HG02759 (cell line): ENCODE measurements at regions not wholly inside any gene's neighbourhood (a gene's known extent, or its start where the extent isn't known, plus 50 kb on each side); places are given as distances from the start of the nearest gene placed in this dataset.

Experiments used
- ATAC-seq: cut with Tn5 transposase; IDR thresholded peaks from one replicate; pipeline ENCODE4 v1.9.1; 2021; ENCODE audit warnings: mild to moderate bottlenecking, moderate library complexity; ENCODE audit not compliant: unreplicated experiment

DNA sequence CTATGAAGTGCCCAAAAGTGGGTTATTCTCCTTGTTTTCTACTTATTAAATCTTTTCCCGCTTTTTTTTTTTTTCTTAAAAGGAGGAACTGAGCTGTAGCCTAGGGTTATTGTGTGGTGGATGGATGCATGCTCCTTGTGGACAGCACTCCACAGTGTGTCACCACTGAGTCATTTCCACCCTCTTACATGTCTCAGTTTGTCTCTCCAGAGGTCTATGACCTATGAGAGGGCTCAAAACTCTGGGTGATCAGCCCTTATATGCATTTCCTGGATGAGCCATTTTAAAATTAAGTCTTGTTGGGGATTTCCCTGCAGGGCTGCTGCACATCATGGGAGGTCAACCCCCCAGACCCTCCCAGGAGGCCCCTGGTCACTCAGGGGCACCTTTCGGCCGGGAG, 102.2 kb upstream of the MOCS2 start:
- ATAC-seq = no peak

DNA sequence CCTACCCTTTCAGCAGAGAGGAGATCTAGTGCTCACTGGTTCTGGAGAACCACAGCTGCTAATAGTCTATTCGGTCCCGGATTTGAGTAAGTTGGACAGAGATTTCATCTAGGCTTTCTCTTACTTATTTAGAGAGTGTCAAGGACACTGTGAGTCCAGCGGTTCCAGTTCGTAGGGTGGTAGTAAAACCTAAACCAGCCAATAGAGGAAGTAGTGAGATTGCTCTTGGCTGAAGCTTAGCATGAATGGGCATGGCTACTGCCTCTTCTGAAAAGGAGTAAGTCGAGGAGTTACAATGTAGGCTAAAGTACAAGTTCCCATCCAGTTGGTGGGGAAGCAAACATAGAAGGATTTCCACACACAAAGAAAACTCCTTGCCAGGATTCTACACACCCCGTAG, 109.6 kb upstream of the MOCS2 start:
- no peak for ATAC-seq

DNA sequence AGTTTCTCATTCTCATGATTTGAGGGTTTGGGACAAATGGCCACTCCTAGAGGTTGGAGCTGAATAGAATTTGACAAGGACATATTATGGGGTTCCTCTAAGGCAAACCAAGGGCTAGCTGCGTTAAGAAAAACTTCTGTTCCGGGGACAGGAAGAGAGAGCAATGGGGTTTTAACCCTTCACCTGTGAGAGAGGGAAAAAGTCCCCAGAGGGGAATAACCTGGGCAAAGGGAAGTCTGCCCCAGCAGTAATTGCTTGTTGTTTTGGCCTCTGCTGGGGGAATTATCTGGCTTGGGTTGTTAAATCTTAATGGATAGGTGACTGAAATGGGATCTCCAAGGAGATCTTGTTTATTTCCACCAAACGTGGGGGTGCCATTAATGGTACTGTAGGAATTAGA, 110.1 kb upstream of the MOCS2 start:
- peak; percentile 43 for ATAC-seq

DNA sequence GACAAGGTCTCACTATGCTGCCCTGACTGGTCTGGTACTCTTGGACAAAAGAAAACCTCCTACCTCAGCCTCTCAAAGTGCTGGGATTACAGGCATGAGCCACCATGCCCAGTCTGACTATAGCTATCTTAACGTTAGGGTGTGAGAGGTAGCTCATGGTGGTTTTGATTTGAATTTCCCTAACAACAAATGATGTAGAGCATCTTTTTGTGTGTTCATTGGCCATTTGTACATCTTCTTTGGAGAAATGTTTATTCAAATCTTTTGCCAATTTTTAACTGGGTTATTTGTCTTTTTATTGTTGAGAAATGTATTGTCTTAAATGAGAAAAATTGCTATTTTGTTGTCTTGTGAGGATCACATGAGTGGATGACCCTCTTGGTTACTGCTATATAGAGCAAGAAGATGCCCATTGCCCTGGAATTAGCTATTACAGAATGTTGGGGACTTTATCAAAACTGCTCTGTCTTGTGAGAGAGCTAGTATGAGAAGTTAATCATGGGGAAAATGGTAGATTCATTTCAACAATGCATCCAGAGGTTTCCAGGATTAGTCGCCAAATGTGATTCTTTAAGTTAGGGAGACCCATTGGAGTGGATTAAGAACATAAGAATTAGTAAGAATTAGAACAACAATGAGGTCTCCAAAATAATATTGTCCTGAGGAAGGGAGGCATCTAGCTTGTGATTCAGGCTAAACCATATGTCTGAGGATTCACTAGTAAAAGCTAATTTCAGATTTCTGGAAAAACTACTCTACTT, 124.3 kb upstream of the MOCS2 start:
- ATAC-seq = no peak

DNA sequence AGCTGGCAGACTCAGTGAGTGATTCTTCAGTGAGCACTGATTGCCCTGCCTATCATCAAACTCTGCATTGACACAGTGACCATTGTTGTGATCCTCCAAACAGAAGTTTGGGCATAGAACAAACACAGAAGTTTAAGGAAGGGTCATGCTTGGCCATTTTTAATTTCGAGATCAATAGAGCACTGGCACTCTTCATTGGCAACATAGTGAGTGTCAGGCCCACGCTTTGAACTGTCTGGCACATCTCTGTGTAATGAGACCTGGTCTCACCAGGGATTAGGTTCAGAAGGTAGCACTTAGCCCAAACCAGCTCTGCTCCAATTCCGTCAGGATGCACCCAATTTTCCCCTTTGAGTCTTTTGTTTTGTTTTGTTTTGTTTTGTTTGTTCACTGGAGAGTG, 127.1 kb upstream of the MOCS2 start:
- no peak for ATAC-seq

DNA sequence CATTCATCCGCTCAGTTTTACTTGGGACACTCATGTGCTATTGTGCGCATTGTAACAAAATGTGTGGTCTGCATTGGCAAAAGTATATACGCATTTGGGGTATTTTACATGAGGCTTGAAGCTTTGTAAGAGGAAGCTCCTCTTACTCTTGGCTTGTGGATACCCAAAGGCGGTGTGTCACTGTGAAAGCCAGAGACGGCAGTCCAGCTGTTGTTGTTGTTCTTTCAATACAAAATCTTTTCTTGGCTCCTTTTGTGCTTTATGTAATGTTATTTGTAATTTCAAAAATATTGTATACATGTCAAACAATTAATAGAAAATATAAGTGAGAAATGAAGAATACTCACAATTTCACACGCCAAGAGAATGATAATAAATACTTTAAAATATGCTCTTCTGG, 128.3 kb upstream of the MOCS2 start:
- no peak for ATAC-seq

DNA sequence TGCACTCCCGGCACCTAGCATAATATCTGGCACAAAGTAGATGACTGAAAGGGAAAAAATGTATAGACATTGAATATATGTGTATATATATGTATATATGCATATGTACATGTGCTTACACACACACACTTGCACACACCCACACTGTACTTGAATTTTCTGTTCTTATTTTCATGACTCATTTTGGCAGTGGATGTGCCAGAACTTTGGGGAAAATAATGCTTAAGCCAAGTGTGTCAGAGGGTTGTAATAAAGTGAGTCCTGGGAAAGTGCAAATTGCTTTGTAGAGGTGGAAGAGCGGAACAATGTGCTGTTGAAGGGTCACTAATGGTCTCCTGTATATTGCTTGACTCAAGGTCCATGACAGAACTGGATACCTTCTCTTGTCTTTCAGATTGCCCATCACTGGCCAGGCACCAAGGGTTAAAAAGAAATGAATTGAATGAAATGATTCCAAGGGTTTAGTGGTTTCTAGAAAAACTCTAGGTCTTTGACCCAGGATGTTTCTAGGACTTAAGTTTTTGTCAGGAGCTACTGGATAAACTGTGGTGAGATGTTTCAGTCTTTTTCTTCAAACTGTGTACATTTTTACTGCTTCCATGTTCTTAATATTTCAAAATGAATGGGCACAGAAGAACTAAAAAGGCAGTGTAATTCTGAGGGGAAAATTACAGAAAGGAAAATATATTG, 129.9 kb upstream of the MOCS2 start:
- ATAC-seq = no peak

DNA sequence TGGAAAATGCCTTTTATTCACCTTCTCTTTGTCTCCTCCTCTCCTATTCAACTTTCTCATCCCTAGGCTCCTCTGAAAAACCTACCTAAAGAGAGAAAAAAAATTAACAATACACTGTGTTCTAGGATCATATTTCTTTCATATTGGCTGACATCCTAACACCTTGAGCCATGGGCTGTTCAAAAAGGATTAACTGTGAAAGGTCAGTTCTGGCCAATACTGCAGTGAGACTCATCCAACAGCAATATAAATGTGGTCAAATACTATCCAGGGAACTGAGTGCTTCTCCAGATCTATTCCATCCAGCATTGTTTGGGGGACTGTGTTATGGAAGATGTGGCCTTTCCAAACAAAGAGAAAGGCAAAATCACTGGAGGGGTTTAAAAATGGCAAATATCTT, 131.1 kb upstream of the MOCS2 start:
- no peak for ATAC-seq

DNA sequence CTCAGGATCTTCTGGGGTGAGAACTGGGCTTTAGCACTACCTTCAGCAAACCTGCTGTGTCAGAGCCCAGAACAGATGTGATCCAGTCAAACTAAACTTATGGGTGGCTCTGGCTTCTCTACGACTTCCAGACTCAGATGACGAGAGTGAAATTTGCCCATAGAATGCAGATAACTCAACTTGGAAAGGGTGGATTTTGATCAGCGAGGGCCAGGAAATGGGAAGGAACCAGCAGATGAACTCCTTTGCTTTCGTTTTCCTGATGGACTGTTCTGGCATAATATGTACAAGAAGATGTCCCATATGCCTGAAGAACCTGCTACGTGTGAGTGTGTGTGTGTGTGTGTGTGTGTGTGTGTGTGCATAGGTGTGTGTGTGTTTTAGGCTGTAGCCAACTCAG, 132.0 kb upstream of the MOCS2 start:
- ATAC-seq = no peak

DNA sequence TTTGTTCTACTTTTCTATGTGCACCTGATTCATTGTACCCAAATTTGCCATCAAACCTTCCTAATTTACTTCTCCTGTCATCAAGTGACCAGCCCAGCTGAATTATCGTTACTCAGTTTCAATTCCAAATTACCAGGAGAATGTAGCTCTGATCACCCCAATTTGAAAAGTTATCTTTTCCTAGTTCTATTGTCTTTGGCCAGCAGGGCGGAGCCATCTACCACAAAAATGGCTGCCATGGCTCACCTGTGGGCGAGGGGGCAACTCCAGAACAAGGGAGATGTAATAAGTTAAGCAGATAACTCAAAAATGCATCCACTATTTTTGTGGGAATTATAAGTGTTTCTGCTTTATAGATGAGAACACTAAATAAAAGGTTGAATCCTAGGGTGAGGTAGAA, 133.8 kb upstream of the MOCS2 start:
- ATAC-seq = no peak

DNA sequence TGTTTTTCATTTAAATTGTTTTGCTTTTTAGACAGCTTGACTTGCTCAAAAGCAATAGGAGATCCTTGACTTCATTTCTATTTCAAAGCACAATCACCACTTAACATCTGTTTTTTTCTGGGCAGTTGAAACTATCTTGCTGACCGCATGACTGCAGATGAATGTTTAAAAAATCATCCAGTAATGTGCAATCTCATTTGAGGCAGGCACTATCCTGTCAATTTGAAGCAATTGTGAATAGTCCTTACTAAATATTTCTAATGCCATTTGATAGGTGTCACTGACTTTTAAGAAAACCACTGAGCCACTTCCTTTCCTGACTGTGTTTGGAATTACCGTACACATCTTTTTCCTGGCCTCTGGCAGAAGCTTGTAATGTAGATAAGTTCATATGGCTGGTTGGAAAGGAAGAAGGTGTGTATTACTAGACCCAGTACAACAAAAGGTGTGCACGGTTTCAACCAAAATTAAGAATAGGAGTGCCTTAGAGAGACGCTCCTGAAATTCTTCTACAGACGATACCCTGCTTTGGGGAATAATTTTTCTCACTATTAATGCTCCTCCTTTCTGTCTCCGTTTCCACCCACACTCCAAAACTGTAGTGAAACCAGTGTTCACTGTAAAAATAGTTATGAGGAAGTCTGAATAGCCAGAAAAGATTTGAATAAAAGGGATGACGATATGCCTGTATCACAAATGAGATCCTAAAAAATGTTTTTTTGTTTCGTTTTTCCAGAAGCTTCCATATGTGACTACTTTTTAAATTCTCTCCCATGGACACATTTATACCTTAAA, 136.7 kb upstream of the MOCS2 start:
- no peak for ATAC-seq

DNA sequence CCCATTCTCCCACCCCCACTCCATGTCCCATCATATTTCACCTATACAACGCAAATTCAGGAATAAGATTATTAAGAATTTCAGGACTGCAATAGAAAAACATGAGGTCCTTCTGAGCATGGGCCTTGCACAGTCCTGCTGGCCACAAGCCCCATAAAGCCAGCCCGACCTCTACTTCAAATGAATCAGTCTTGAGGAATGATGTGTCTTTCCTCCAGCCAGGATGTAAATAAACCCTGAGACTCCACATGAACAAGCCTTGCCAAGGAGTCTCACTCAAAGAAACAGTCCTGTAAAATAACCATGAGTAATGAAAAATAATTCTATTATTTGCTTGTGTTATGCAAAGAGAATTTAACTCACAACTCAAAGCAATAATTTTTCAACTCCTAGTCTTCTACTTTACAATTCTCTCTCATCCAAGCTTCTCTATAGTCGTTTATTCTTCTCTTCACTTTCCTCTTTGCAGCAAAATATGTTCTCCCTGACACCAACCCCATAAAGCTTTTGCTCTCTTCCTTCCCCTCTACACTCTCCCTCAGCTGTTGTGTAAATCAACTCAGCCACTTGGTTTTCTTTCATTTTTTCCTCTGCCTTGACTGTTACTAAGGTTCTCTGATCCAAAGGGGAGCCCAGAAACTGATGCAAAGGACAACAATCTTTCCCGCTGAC, 140.1 kb upstream of the MOCS2 start:
- ATAC-seq = no peak

DNA sequence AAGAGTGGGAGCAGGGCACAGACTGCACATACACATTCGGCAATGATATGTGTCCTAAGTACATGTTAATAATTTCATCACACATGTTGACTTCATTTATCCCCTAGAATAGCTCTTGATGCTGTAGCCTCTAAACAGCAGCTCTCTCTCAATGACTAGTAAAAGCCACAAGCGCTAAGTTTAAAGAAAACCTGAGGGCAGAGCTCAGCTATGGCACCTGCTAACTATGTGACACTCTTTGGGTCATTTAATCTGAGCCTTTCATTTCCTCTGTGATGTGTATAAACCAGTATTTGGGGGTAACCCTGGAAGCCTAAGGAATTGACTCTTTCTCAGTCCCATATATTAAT, 140.6 kb upstream of the MOCS2 start:
- ATAC-seq = no peak

DNA sequence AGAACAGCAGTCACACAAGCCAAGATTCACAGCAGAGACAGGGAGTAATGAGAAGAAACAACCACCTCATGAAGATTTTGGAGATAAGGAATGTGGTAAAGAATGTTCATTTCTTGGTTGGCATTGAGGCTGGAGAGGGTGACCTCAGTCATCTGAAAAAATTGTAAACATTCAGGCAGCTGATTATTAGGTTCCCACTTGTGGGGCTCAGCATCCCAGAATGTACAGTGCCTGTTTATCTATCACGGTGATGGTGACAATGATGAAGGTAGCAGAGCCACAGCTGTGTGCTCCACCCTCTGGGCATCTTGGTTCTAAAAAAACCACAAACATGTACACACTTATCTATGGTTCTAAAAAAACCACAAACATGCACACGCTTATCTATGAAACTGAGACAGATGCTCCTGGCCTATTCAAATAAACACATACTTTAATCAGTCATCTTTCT, 143.9 kb upstream of the MOCS2 start:
- no peak for ATAC-seq

DNA sequence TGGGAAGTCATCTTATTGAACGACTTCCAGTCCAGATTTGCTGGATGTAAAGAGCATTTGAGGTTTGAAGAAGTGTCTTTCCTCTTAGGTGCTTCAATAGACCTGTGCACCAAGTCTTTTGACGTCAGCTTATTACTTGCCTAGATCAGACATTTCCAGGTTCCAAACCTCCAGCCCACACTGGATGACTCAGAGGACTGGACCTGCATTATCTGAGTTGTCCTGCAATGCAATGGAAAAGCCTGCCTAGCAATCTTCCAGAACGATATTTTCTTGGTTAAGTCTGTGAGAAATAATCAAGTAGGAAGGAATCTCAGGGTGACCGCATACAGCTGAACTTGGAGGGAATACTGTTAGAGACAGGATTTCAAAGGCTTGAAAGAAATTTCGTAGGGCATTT, 147.2 kb upstream of the MOCS2 start:
- ATAC-seq = no peak

DNA sequence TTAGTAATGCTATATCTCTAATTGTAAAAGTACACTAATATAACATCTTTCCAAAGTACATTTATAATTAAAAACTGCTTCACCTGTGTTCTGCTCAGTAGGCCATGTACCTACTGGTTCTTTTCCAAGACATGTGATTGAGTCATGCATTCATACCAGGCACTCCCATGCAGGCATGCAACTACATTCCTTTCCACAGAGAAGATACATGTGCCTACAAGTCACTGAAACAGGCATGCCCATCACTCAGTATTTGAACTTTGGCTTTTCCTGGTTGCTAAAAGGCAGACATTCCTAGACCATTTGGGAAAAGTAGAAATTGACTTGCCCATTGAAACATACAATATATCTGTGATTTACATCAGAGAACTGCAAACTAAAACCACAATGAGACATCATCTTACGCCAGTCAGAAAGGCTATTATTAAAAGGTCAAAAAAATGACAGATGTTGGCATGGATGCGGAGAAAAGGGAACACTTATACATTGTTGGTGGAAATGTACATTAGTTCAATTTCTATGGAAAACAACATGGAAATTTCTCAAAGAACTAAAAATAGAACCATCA, 148.3 kb upstream of the MOCS2 start:
- no peak for ATAC-seq

DNA sequence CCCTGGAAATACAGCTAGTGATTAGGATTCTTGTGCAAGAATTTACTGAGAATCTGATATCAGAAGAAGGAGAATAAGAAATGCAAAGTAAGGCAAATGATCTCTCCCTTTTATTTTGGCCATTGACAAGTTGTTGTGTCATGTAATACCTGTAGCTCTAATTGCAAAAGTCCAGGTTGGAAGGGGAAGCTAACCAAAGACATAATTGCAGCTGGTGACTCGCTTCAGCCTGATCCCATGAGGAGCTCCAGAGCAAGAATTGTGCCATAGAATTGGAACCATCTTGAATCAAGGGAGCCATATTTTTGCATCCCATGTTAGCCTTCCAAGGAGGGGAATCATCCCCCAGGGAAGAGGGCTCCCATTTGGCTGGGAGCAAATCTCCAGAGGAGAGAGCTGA, 149.6 kb upstream of the MOCS2 start:
- no peak for ATAC-seq

DNA sequence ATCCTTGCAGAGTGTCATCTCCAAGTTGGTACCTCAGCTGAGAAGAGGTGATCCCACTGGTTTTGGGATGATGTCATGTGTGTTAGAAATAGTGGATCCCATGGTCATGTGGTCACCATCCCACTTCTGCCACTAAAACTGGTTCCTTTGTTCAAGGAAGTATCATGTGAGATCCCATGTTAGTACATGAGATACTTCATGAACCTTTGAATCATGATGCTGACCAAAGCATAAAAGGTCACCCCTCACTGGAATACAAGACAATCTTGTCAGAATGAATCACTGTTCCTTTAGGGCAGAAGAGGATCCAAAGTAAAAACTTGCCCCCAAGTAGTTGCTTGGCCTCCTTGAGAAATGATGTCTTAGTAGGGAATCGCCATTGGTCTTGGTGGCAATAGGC, 150.9 kb upstream of the MOCS2 start:
- ATAC-seq = no peak

DNA sequence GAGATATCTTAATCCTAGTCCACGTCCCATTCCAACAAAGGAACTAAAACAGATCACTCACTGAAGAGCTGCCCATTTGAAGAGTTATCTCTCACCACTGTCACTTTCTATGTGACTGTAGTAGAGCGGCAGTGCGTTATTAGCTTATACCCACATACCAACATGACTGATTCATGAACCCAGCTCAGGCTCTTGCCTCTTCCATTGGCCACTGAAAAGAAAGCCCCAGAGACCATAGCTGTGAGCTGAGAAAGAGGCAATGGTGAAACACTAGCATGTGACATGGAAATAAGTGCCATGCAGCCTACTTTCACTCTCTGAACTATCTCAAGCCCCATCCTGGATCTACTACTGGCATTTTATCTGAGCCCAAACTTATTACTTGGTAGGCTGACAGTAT, 151.7 kb upstream of the MOCS2 start:
- no peak for ATAC-seq

DNA sequence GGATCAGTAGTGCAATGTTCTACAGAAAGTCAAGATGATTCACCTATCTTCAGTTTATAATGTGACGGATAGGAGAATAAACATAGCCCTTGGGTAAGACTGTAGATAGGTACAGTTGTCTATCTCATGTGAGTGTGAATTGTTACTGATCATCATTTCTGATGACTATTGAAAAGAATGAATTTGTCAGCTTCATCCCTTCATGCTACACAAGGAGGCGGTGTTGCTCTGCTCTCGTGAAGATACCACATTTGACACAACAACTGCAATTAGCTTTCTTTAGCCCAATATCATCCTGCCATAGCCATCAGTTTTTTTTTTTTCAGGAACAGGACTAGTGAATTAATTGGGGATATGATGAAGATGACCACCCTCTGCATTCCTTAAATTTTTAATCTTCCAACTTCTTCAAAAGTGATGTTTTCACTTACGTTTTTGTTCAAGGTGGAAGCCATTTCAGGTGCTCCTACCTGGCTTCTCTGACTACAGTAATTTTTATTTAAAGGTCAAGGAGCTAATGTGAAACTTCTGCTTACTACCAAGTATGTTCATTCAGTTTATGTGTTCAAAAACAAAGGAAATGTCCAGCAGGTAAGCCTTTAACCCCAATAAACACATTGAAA, 152.9 kb upstream of the MOCS2 start:
- ATAC-seq = no peak

DNA sequence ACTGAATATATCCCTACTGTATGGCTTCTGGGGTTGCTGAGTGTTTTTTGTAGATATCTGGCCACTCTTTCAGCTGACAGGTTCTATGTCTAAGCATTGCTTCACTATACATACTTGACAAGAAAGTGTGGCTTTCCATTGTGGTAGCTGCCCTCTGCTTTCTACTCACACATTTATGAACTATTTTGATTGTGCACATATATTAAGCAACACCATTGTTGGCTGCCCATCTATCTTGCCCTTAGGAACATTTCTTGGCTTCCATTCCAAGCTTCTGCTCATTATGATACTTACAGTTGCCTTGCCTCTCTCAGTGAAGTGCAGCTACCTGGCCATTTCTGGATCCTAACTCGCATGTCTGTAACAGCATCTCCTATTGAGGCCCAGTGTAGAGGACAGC, 153.6 kb upstream of the MOCS2 start:
- no peak for ATAC-seq
